H1 (cell line): ENCODE measurements at regions not wholly inside any gene's neighbourhood (a gene's known extent, or its start where the extent isn't known, plus 50 kb on each side); places are given as distances from the start of the nearest gene placed in this dataset.

Source experiments
- CTCF ChIA-PET: fragments of 300-600 bp; sonication (Branson Sonifier 250); formaldehyde crosslinking; loops from one replicate; lab custom pipeline; 2021; ENCODE audit not compliant: partially characterized antibody; lab: Charles Lee
- POLR2A ChIA-PET: fragments of 300-600 bp; sonication (Branson Sonifier 250); formaldehyde crosslinking; loops from one replicate; lab custom pipeline; 2021; ENCODE audit warnings: inconsistent platforms; ENCODE audit not compliant: partially characterized antibody; lab: Charles Lee
- DNase-seq, 2 experiments: peaks; one replicate each; pipeline versions ENCODE4 v3.0.0 to v3.0.0-alpha.2; 2010 to 2022; ENCODE audit warnings: low spot score in 2 of 2, low read depth in 1 of 2, mixed read lengths in 1 of 2
- FAIRE-seq: peaks from 2 replicates; lab custom pipeline; 2011; peaks lifted over from hg19 to GRCh38; lab: Jason Lieb, UNC
- H2AFZ ChIP-seq: 2 replicates; pipeline ENCODE4 v1.8.1; 2012; ENCODE audit warnings: low read length, inconsistent platforms
- H2AK5ac ChIP-seq: 2 replicates; pipeline ENCODE4 v1.6.1; 2013; ENCODE audit warnings: low read depth, low read length
- H2BK120ac ChIP-seq: replicated peaks from 2 replicates; pipeline ENCODE3; 2013; ENCODE audit warnings: low read depth, low read length, inconsistent platforms
- H2BK12ac ChIP-seq: 2 replicates; pipeline ENCODE4 v1.6.1; 2013; ENCODE audit warnings: low read depth, low read length
- H2BK15ac ChIP-seq: 2 replicates; pipeline ENCODE4 v1.6.1; 2013; ENCODE audit warnings: low read length
- H2BK20ac ChIP-seq: 2 replicates; pipeline ENCODE4 v1.6.1; 2013; ENCODE audit warnings: low read length
- H2BK5ac ChIP-seq: 2 replicates; pipeline ENCODE4 v1.6.1; 2013; ENCODE audit warnings: low read depth, low read length
- H3K14ac ChIP-seq: 2 replicates; pipeline ENCODE4 v1.6.1; 2013; ENCODE audit warnings: inconsistent platforms; ENCODE audit not compliant: insufficient read length
- H3K18ac ChIP-seq: 2 replicates; pipeline ENCODE4 v1.6.1; 2013; ENCODE audit warnings: low read length; ENCODE audit errors: extremely low read depth
- H3K23ac ChIP-seq: 2 replicates; pipeline ENCODE4 v1.6.1; 2013; ENCODE audit warnings: inconsistent platforms; ENCODE audit not compliant: insufficient read length
- H3K23me2 ChIP-seq: 2 replicates; pipeline ENCODE4 v1.6.1; 2013; ENCODE audit warnings: low read depth, low read length
- H3K27ac ChIP-seq: 2 replicates; pipeline ENCODE4 v1.6.1; 2011; ENCODE audit warnings: low read depth, low read length, inconsistent platforms
- H3K27me3 ChIP-seq, 4 experiments: replicated peaks in 1 of 4; 1 replicate in 1 of 4; 2 replicates in 3 of 4; pipeline versions ENCODE4 v1.6.1 to v1.8.1; 2011 to 2013; ENCODE audit warnings: low read length in 3 of 4, mild to moderate bottlenecking in 3 of 4, inconsistent platforms in 2 of 4, mixed read lengths in 2 of 4, moderate library complexity in 1 of 4; ENCODE audit not compliant: control insufficient read depth in 3 of 4, insufficient read depth in 3 of 4; ENCODE audit errors: extremely low read depth in 1 of 4
- H3K36me3 ChIP-seq, 4 experiments: 2 replicates each; pipeline versions ENCODE4 v1.6.1 to v1.8.1; 2011 to 2013; ENCODE audit warnings: mild to moderate bottlenecking in 4 of 4, low read length in 3 of 4, moderate library complexity in 2 of 4, control low read depth in 1 of 4, inconsistent platforms in 1 of 4; ENCODE audit not compliant: insufficient read depth in 4 of 4, control insufficient read depth in 2 of 4
- H3K4ac ChIP-seq: replicated peaks from 2 replicates; pipeline ENCODE3; 2013; ENCODE audit warnings: low read length, low read depth, mixed read lengths, inconsistent platforms; ENCODE audit not compliant: insufficient read length
- H3K4me1 ChIP-seq, 4 experiments: replicated peaks in 1 of 4; 1 replicate in 1 of 4; 2 replicates in 3 of 4; pipeline versions ENCODE4 v1.6.1 to v1.8.1; 2011 to 2013; ENCODE audit warnings: low read length in 3 of 4, inconsistent platforms in 2 of 4, mixed read lengths in 1 of 4; ENCODE audit not compliant: insufficient read depth in 4 of 4, control insufficient read depth in 3 of 4
- H3K4me2 ChIP-seq, 2 experiments: 2 replicates each; pipeline versions ENCODE4 v1.6.1 to v1.8.1; 2011 to 2013; ENCODE audit warnings: low read depth in 2 of 2, low read length in 2 of 2, control low read depth in 1 of 2, inconsistent platforms in 1 of 2, mild to moderate bottlenecking in 1 of 2; ENCODE audit not compliant: insufficient read depth in 1 of 2
- H3K4me3 ChIP-seq, 4 experiments: fragments of 200-600, 300-600 bp in 1 of 4; sonication (generic), shearing (Covaris generic), sonication (Bioruptor Twin) in 1 of 4; 2 replicates each; pipeline versions ENCODE4 v1.5.1 to v1.8.1; 2011 to 2016; ENCODE audit warnings: low read length in 4 of 4, low read depth in 3 of 4, control low read depth in 2 of 4, inconsistent platforms in 2 of 4, mild to moderate bottlenecking in 2 of 4, mixed read lengths in 1 of 4, moderate library complexity in 1 of 4; ENCODE audit not compliant: insufficient read depth in 2 of 4; ENCODE audit errors: extremely low read depth in 1 of 4
- H3K56ac ChIP-seq: replicated peaks from 2 replicates; pipeline ENCODE3; 2013; ENCODE audit warnings: low read depth, mild to moderate bottlenecking, mixed read lengths, low read length, inconsistent platforms; ENCODE audit not compliant: insufficient read length
- H3K79me1 ChIP-seq: 2 replicates; pipeline ENCODE4 v1.6.1; 2013; ENCODE audit warnings: low read depth, low read length, control low read depth
- H3K79me2 ChIP-seq, 2 experiments: 2 replicates each; pipeline versions ENCODE4 v1.6.1 to v1.8.1; 2012 to 2013; ENCODE audit warnings: low read length in 2 of 2, mild to moderate bottlenecking in 2 of 2, inconsistent platforms in 1 of 2; ENCODE audit not compliant: insufficient read depth in 2 of 2, control insufficient read depth in 1 of 2
- H3K9ac ChIP-seq, 4 experiments: replicated peaks in 1 of 4; 1 replicate in 1 of 4; 2 replicates in 3 of 4; pipeline versions ENCODE4 v1.6.1 to v1.8.1; 2011 to 2013; ENCODE audit warnings: low read depth in 3 of 4, low read length in 3 of 4, control low read depth in 2 of 4, mild to moderate bottlenecking in 2 of 4, moderate library complexity in 2 of 4, inconsistent platforms in 1 of 4; ENCODE audit errors: extremely low read depth in 1 of 4
- H3K9me3 ChIP-seq, 2 experiments: 2 replicates each; pipeline versions ENCODE4 v1.6.1 to v1.8.1; 2012 to 2013; ENCODE audit warnings: mild to moderate bottlenecking in 2 of 2, moderate library complexity in 2 of 2, control low read depth in 1 of 2, inconsistent platforms in 1 of 2, low read depth in 1 of 2, low read length in 1 of 2, mixed read lengths in 1 of 2; ENCODE audit not compliant: insufficient read depth in 2 of 2
- H4K20me1 ChIP-seq, 2 experiments: replicated peaks in 1 of 2; 2 replicates each; pipeline versions ENCODE3 to v1.8.1; 2011 to 2013; ENCODE audit warnings: inconsistent platforms in 2 of 2, low read length in 2 of 2, mild to moderate bottlenecking in 1 of 2; ENCODE audit not compliant: insufficient read depth in 2 of 2, control insufficient read depth in 1 of 2
- H4K5ac ChIP-seq: 2 replicates; pipeline ENCODE4 v1.6.1; 2013; ENCODE audit warnings: low read length, low read depth, mixed read lengths, inconsistent platforms; ENCODE audit not compliant: insufficient read length
- H4K8ac ChIP-seq: 2 replicates; pipeline ENCODE4 v1.8.0; 2013; ENCODE audit warnings: mild to moderate bottlenecking, moderate library complexity, low read length, inconsistent platforms; ENCODE audit not compliant: insufficient read depth; ENCODE audit errors: extremely low read depth
- H4K91ac ChIP-seq: replicated peaks from 2 replicates; pipeline ENCODE3; 2013; ENCODE audit warnings: low read length, mixed read lengths, inconsistent platforms; ENCODE audit not compliant: insufficient read length
- CTBP2 ChIP-seq: IDR thresholded peaks from 2 replicates; pipeline ENCODE4 v1.7.0; 2011; ENCODE audit warnings: borderline replicate concordance, mild to moderate bottlenecking, moderate library complexity, mixed read lengths, low read length; ENCODE audit not compliant: insufficient read depth, insufficient read length
- JUND ChIP-seq: IDR thresholded peaks from 2 replicates; pipeline ENCODE4 v1.6.1; 2011; ENCODE audit warnings: mild to moderate bottlenecking, improper control_type of control experiment, low read length
- SP4 ChIP-seq: IDR thresholded peaks from 2 replicates; pipeline ENCODE4 v1.6.1; 2012; ENCODE audit warnings: low read length, inconsistent platforms
- TAF7 ChIP-seq: optimal IDR thresholded peaks from 2 replicates; pipeline ENCODE3; 2011; ENCODE audit warnings: low read depth, mild to moderate bottlenecking, inconsistent platforms, low read length, moderate library complexity, borderline replicate concordance
- WGBS, 2 experiments: shearing (Covaris generic) in 1 of 2; methylation state at CpG; one replicate each; pipeline versions ENCODE4 v1.1.6 to v1.1.7; 2013 to 2015; ENCODE audit warnings: low lambda C conversion rate in 2 of 2, mixed read lengths in 2 of 2, inconsistent platforms in 1 of 2, low coverage in 1 of 2, missing lambda C conversion rate in 1 of 2; ENCODE audit not compliant: insufficient replicate concordance in 2 of 2, insufficient coverage in 1 of 2, insufficient read length in 1 of 2; ENCODE audit errors: extremely low coverage in 1 of 2, missing lambda C conversion rate in 1 of 2; 5-methylcytosine and 5-hydroxymethylcytosine counted together

- no peaks in the 10 kb centered on the region for H3K4me1 ChIP-seq
- peaks cover 0 to 1% (median 0%) of the 10 kb centered on the region in 4 experiments; a peak in 1 of 7 replicates for H3K27me3 ChIP-seq
- H4K20me1 ChIP-seq: no peaks in the 10 kb centered on the region
- POLR2A ChIA-PET: no interaction called here
- WGBS, 2 experiments: 94% methylated on average over 1 of the region's 1 CpG; no CpG with 5 or more reads in 1 of the 2 experiments
- no peak overlapping the region for H2BK20ac ChIP-seq
- no peak overlapping the region for H2BK15ac ChIP-seq
- H3K56ac ChIP-seq: no peak overlapping the region
- no peak overlapping the region for H3K18ac ChIP-seq
- no peak overlapping the region for H3K23ac ChIP-seq
- H3K14ac ChIP-seq: no peak overlapping the region
- no peak overlapping the region for H2AFZ ChIP-seq
- H2BK5ac ChIP-seq: no peak overlapping the region
- no peak overlapping the region for H2BK12ac ChIP-seq
- no peaks in the 10 kb centered on the region for H3K23me2 ChIP-seq
- H3K4me3 ChIP-seq: no peak overlapping the region
- no peaks in the 10 kb centered on the region for H3K36me3 ChIP-seq
- no peaks in the 10 kb centered on the region for H3K79me1 ChIP-seq
- H3K4ac ChIP-seq: no peak overlapping the region
- H4K91ac ChIP-seq: no peak overlapping the region
- no peak overlapping the region for H4K5ac ChIP-seq
- no peaks in the 10 kb centered on the region for H3K79me2 ChIP-seq
- no peak overlapping the region for H2BK120ac ChIP-seq
- no peaks in the 10 kb centered on the region for H3K9me3 ChIP-seq
- no peak overlapping the region for H3K4me2 ChIP-seq
- FAIRE-seq: no peak
- TF ChIP-seq JUND (no peak), SP4 (no peak), TAF7 (no peak), CTBP2 (no peak)
- TF ChIP-seq, all 59 proteins: peak for 0
- no peak overlapping the region for H4K8ac ChIP-seq
- CTCF ChIA-PET: no interaction called here
- no peak for DNase-seq
- H3K9ac ChIP-seq: no peak overlapping the region
- no peak overlapping the region for H2AK5ac ChIP-seq
- H3K27ac ChIP-seq: no peak overlapping the region
Observed at GRCh38 chr21:28832013-28832714, 160.5 kb downstream of the LTN1 start.
